Keratinocyte (primary cell): ENCODE measurements at regions not wholly inside any gene's neighbourhood (a gene's known extent, or its start where the extent isn't known, plus 50 kb on each side); places are given as distances from the start of the nearest gene placed in this dataset.

Source experiments
- DNase-seq: peaks from one replicate; pipeline ENCODE4 v3.0.0-alpha.2; 2011; ENCODE audit warnings: low read depth, missing footprints, low spot score
- FAIRE-seq: peaks from 2 replicates; lab custom pipeline; 2011; peaks lifted over from hg19 to GRCh38; lab: Jason Lieb, UNC
- H2AFZ ChIP-seq: 2 replicates; pipeline ENCODE4 v1.6.0; 2012; ENCODE audit warnings: low read length, control low read depth, inconsistent platforms; ENCODE audit not compliant: control insufficient read depth
- H3K27ac ChIP-seq: 2 replicates; pipeline ENCODE4 v1.5.1; 2011; ENCODE audit warnings: low read length; ENCODE audit not compliant: control insufficient read depth, insufficient read depth
- H3K27me3 ChIP-seq: 3 replicates; pipeline ENCODE4 v1.6.0; 2011; ENCODE audit warnings: low read length; ENCODE audit not compliant: control insufficient read depth, insufficient read depth; ENCODE audit errors: extremely low read depth
- H3K36me3 ChIP-seq, 2 experiments: 2 replicates in 1 of 2; 3 replicates in 1 of 2; pipeline ENCODE4 v1.5.1; 2011; ENCODE audit warnings: low read length in 2 of 2, mild to moderate bottlenecking in 1 of 2; ENCODE audit not compliant: control insufficient read depth in 2 of 2, insufficient read depth in 2 of 2; ENCODE audit errors: extremely low read depth in 1 of 2
- H3K4me1 ChIP-seq: 3 replicates; pipeline ENCODE4 v1.5.1; 2011; ENCODE audit warnings: low read length; ENCODE audit not compliant: control insufficient read depth, insufficient read depth; ENCODE audit errors: extremely low read depth
- H3K4me2 ChIP-seq: 3 replicates; pipeline ENCODE4 v1.6.0; 2011; ENCODE audit warnings: low read depth, low read length; ENCODE audit not compliant: control insufficient read depth, insufficient read depth; ENCODE audit errors: extremely low read depth
- H3K4me3 ChIP-seq, 3 experiments: fragments of 200-600 bp in 1 of 3; sonication (generic) in 1 of 3; 2 replicates in 2 of 3; 3 replicates in 1 of 3; pipeline ENCODE4 v1.5.1; 2011 to 2016; ENCODE audit warnings: low read length in 3 of 3, mild to moderate bottlenecking in 3 of 3, control low read depth in 2 of 3, inconsistent platforms in 1 of 3, low read depth in 1 of 3, mixed read lengths in 1 of 3, mixed run types in 1 of 3, moderate library complexity in 1 of 3; ENCODE audit not compliant: control insufficient read depth in 2 of 3, insufficient read depth in 2 of 3; ENCODE audit errors: extremely low read depth in 1 of 3
- H3K79me2 ChIP-seq: 2 replicates; pipeline ENCODE4 v1.6.0; 2012; ENCODE audit warnings: low read length; ENCODE audit not compliant: control insufficient read depth, insufficient read depth
- H3K9ac ChIP-seq: 3 replicates; pipeline ENCODE4 v1.6.0; 2011; ENCODE audit warnings: low read length; ENCODE audit not compliant: control insufficient read depth, insufficient read depth; ENCODE audit errors: extremely low read depth
- H3K9me1 ChIP-seq: 3 replicates; pipeline ENCODE4 v1.6.0; 2011; ENCODE audit warnings: low read length; ENCODE audit not compliant: control insufficient read depth, insufficient read depth; ENCODE audit errors: extremely low read depth
- H3K9me3 ChIP-seq: 2 replicates; pipeline ENCODE4 v1.5.1; 2012; ENCODE audit warnings: low read depth, low read length; ENCODE audit not compliant: control insufficient read depth
- H4K20me1 ChIP-seq: 3 replicates; pipeline ENCODE4 v1.6.0; 2011; ENCODE audit warnings: low read length; ENCODE audit not compliant: control insufficient read depth, insufficient read depth; ENCODE audit errors: extremely low read depth
- CTCF ChIP-seq, 3 experiments: IDR thresholded peaks in 1 of 3; conservative IDR thresholded peaks in 1 of 3; optimal IDR thresholded peaks in 1 of 3; 2 replicates in 2 of 3; 3 replicates in 1 of 3; pipeline versions ENCODE3 to v1.5.1; 2011; ENCODE audit warnings: low read length in 3 of 3, mild to moderate bottlenecking in 3 of 3, moderate library complexity in 2 of 3, control low read depth in 1 of 3, inconsistent platforms in 1 of 3; ENCODE audit not compliant: insufficient read depth in 2 of 3; ENCODE audit errors: extremely low read depth in 1 of 3
- EZH2 ChIP-seq: IDR thresholded peaks from one replicate; pipeline ENCODE4 v1.6.1; 2012; ENCODE audit warnings: inconsistent platforms, mild to moderate bottlenecking, low read length, moderate library complexity
- dilution Hi-C: fragments of 300-500 bp; cut with MboI; formaldehyde crosslinking; loops from one replicate; pipeline ENCODE4 v1.7.0; 2020; ENCODE audit warnings: low sequenced_read_pairs; ENCODE audit not compliant: extremely low pct_ligation_motif_present

GRCh38 chr10:131560166-131560565 lies 248.6 kb upstream of the TCERG1L start:
- Histone ChIP-seq H3K9ac (no peak overlapping the region), H4K20me1 (no peaks in the 10 kb centered on the region), H3K27ac (no peak overlapping the region), H3K4me2 (no peak overlapping the region), H3K79me2 (no peaks in the 10 kb centered on the region), H3K9me3 (peaks cover 8% of the 10 kb centered on the region), H3K4me1 (no peaks in the 10 kb centered on the region), H3K4me3 (no peak overlapping the region), H3K27me3 (no peaks in the 10 kb centered on the region), H3K9me1 (no peaks in the 10 kb centered on the region), H3K36me3 (no peaks in the 10 kb centered on the region), H2AFZ (no peak overlapping the region)
- FAIRE-seq (no peak), DNase-seq (no peak)
- dilution Hi-C loops, result no loop called here
- TF ChIP-seq EZH2 (no peak), CTCF (optimal IDR thresholded peaks at IDR 0.05 in 1 of 3, IDR thresholded peaks at IDR 0.05 in 1 of 3, conservative IDR thresholded peaks at IDR 0.05 in 1 of 3; ENCODE audit: extremely low read depth in 1 of 3, insufficient read depth in 2 of 3, low read length in 3 of 3) (no peak)

DNA sequence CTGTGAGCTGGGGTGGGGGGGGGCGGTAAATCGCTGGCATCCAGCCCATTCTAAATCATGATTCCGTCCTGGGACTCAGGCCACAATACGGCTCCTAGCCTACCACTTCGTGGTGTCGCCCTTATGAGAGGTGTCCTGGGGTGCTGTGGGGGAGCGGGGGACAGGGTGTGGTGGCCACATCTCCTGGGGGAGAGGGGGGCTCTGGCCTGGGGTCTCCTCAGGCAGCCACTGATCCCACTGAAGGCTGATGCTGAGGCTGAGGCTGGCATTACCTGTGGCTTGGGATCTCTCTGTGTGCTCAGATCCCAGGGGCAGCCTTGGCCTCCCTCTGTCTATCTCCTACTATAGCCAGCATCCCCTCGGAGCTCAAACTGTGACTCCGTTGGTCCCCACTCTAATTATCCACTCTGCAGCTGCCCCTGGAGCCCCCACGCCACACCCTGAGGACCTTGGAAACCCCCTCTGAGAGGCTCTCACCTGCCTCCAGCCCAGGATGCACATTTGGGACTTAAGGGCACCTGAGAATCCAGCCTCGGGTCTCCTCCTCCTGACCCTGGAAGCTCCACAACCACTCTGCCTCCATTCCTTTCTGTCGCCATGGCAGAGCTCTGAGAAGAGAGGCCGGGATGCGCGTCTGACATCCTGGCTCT lies 249.3 kb upstream of the TCERG1L start:
- Histone ChIP-seq H3K27me3 (no peaks in the 10 kb centered on the region), H4K20me1 (no peaks in the 10 kb centered on the region), H3K4me1 (no peaks in the 10 kb centered on the region), H3K4me2 (no peak overlapping the region), H3K9me1 (no peaks in the 10 kb centered on the region), H3K4me3 (no peak overlapping the region), H3K27ac (no peak overlapping the region), H3K79me2 (no peaks in the 10 kb centered on the region), H2AFZ (no peak overlapping the region), H3K36me3 (no peaks in the 10 kb centered on the region), H3K9ac (no peak overlapping the region), H3K9me3 (peaks cover 7% of the 10 kb centered on the region)
- no peak for TF ChIP-seq EZH2
- no peak for TF ChIP-seq CTCF (optimal IDR thresholded peaks at IDR 0.05 in 1 of 3, IDR thresholded peaks at IDR 0.05 in 1 of 3, conservative IDR thresholded peaks at IDR 0.05 in 1 of 3; ENCODE audit: extremely low read depth in 1 of 3, insufficient read depth in 2 of 3, low read length in 3 of 3)
- no peak for DNase-seq
- FAIRE-seq, result no peak
- dilution Hi-C loops, result no loop called here
